HepG2 (cell line): ENCODE measurements at regions not wholly inside any gene's neighbourhood (a gene's known extent, or its start where the extent isn't known, plus 50 kb on each side); places are given as distances from the start of the nearest gene placed in this dataset.

ENCODE experiments used
- AGO2 ChIP-seq: fragments of 200-400 bp; formaldehyde crosslinking; optimal IDR thresholded peaks from 2 replicates; pipeline ENCODE3; 2017; ENCODE audit warnings: mild to moderate bottlenecking, low read depth, low read length, moderate library complexity
- MXD4 ChIP-seq: IDR thresholded peaks from 2 replicates; pipeline ENCODE4 v1.6.1; 2016; ENCODE audit warnings: mild to moderate bottlenecking, missing biosample characterization, missing genetic modification reagents
- NKX3-1 ChIP-seq: sonication (generic); formaldehyde crosslinking; IDR thresholded peaks from 2 replicates; pipeline ENCODE4 v1.5.0; 2020; ENCODE audit warnings: missing genetic modification reagents
- POLR2A ChIP-seq, 2 experiments: IDR thresholded peaks; 2 replicates each; pipeline ENCODE4 v1.6.1; 2011; ENCODE audit warnings: low read depth in 2 of 2, low read length in 2 of 2, mild to moderate bottlenecking in 1 of 2, moderate library complexity in 1 of 2; ENCODE audit not compliant: insufficient read depth in 1 of 2
- REXO4 ChIP-seq: sonication (generic); formaldehyde crosslinking; IDR thresholded peaks from 2 replicates; pipeline ENCODE4 v1.8.0; 2022; ENCODE audit warnings: missing genetic modification reagents, mild to moderate bottlenecking, borderline replicate concordance
- TF ChIP-seq, protein P1 (sequence below): sonication (generic); formaldehyde crosslinking; IDR thresholded peaks from 2 replicates; pipeline ENCODE4 v1.4.0; 2020; ENCODE audit warnings: low read depth, mild to moderate bottlenecking, missing genetic modification reagents

DNA sequence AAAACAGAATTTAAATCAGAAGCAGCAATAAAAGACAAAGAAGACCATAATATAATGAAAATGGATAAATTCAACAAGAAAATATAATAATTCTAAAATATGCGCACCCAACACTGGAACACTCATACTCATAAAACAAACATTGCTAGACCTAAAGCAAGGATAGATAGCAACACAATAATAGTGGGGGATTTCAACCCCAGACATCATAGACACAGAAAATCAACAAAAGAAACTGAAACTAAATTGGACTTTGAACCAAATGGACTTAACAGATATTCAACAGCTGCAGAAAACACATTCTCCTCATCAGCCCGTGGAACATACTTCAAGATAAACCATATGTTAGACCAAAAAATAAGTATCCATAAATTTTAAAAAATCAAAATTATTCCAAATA lies 1552.6 kb downstream of the C4orf33 start:
- TF ChIP-seq POLR2A (IDR thresholded peaks at IDR 0.05; ENCODE audit: insufficient read depth in 1 of 2, low read depth in 2 of 2, low read length in 2 of 2), result no peak
- TF ChIP-seq MXD4 (CRISPR knock-in tag), result no peak
- TF ChIP-seq AGO2, result no peak
- TF ChIP-seq, protein P1, sequence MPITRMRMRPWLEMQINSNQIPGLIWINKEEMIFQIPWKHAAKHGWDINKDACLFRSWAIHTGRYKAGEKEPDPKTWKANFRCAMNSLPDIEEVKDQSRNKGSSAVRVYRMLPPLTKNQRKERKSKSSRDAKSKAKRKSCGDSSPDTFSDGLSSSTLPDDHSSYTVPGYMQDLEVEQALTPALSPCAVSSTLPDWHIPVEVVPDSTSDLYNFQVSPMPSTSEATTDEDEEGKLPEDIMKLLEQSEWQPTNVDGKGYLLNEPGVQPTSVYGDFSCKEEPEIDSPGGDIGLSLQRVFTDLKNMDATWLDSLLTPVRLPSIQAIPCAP (CRISPR knock-in tag), result no peak
- TF ChIP-seq REXO4 (CRISPR knock-in tag), result no peak
- no peak for TF ChIP-seq NKX3-1 (CRISPR knock-in tag)
